ENCODE measurements at regions not wholly inside any gene's neighbourhood (a gene's known extent, or its start where the extent isn't known, plus 50 kb on each side); places are given as distances from the start of the nearest gene placed in this dataset.

DNA sequence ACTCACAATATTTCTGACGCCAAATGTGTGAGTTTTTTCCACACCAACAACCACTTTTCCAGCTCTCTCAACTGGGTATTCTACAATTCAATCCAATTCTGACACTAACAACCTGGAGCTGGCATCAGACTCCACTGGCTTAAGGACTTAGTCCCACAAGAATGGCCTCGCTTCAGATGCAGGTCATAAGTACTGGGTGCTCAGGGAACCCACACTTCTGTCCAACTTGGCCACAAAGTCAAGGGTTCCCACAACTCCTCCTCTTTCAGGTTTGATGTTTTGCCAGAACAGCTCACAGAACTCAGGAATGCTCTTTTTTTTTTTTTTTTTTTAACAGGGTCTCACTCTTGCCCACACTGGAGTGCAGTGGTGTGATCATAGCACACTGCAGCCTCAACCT lies 56.1 kb upstream of the TMC5 start:
- in situ Hi-C loops (cut with HindIII; ENCODE audit: low sequenced_read_pairs): loop anchor here (25.0 kb wide), 1 partner anchor 274 kb away; no protein-coding TSS in a partner anchor
- no peak for DNase-seq (ENCODE audit: low read depth)
- TF ChIP-seq, protein P1, sequence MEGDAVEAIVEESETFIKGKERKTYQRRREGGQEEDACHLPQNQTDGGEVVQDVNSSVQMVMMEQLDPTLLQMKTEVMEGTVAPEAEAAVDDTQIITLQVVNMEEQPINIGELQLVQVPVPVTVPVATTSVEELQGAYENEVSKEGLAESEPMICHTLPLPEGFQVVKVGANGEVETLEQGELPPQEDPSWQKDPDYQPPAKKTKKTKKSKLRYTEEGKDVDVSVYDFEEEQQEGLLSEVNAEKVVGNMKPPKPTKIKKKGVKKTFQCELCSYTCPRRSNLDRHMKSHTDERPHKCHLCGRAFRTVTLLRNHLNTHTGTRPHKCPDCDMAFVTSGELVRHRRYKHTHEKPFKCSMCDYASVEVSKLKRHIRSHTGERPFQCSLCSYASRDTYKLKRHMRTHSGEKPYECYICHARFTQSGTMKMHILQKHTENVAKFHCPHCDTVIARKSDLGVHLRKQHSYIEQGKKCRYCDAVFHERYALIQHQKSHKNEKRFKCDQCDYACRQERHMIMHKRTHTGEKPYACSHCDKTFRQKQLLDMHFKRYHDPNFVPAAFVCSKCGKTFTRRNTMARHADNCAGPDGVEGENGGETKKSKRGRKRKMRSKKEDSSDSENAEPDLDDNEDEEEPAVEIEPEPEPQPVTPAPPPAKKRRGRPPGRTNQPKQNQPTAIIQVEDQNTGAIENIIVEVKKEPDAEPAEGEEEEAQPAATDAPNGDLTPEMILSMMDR (IDR thresholded peaks at IDR 0.05; ENCODE audit: low read depth, low read length, missing control alignments): no peak
- H3K4me3 ChIP-seq (ENCODE audit: low read depth, low read length): no peak overlapping the region

DNA sequence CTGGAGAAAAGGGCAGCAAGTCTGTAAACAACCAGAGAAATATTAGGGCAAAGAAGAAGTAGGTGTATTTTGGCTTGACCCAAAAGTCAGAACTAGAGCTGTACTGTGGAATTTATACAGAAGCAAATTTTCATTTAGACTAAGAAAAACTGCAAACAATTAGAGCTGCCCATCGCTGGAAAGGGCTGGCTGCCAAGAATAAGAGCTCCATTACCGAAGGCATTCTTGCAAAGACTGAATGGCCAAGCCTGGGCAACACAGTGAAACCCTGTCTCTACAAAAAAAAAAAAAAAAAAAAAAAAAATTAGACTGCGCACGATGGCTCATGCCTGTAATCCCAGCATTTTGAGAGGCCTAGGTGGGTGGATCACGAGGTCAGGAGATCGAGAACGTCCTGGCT lies 53.9 kb upstream of the TMC5 start:
- no peak overlapping the region for H3K4me3 ChIP-seq (ENCODE audit: low read depth, low read length)
- DNase-seq (ENCODE audit: low read depth): no peak
- TF ChIP-seq, protein P1 (IDR thresholded peaks at IDR 0.05; ENCODE audit: low read depth, low read length, missing control alignments): no peak
- in situ Hi-C loops (cut with HindIII; ENCODE audit: low sequenced_read_pairs): loop anchor here (25.0 kb wide), 1 partner anchor 276 kb away; no protein-coding TSS in a partner anchor

DNA sequence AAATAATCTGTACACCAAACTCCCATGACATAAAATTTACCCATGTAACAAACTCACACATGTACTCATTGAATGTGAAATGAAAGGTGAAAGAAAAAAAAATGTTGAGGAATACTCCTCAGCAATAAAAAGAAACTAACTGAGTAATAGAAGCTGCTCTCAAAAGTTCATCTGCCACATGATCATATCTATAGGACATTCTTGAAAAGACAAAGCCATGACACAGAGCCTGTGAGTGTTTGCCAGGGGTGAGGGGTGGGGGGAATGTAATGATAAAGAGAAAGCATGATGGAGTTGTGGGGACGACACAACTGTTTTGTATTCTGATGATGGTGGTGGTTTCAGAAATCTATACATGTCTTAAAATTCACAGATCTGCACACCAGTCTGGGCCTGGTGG lies 52.2 kb upstream of the TMC5 start:
- no peak overlapping the region for H3K4me3 ChIP-seq (ENCODE audit: low read depth, low read length)
- in situ Hi-C loops (cut with HindIII; ENCODE audit: low sequenced_read_pairs): loop anchor here (25.0 kb wide), 1 partner anchor 278 kb away; no protein-coding TSS in a partner anchor
- no peak for DNase-seq (ENCODE audit: low read depth)
- TF ChIP-seq, protein P1 (IDR thresholded peaks at IDR 0.05; ENCODE audit: low read depth, low read length, missing control alignments): no peak

DNA sequence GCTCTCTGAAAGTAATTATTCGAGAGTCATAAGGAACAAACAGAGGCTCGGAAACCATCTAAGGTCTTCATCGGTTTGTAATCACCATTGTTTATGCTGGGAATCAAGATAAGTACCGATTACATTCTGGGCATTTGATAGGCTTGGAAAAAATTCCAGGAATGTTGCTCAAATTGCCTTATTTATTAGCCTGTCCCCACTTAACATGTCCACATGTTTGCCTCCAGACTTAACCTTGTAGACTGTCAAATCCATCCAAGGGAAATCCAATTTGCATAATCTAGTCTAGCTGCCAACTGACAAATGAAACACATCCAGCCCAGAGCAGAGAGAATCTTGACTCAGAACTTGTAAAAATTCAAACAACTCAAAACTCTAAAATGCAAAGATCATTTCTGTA lies 51.3 kb upstream of the TMC5 start:
- TF ChIP-seq, protein P1 (IDR thresholded peaks at IDR 0.05; ENCODE audit: low read depth, low read length, missing control alignments): no peak
- H3K4me3 ChIP-seq (ENCODE audit: low read depth, low read length): no peak overlapping the region
- in situ Hi-C loops (cut with HindIII; ENCODE audit: low sequenced_read_pairs): loop anchor here (25.0 kb wide), 1 partner anchor 279 kb away; no protein-coding TSS in a partner anchor
- no peak for DNase-seq (ENCODE audit: low read depth)

DNA sequence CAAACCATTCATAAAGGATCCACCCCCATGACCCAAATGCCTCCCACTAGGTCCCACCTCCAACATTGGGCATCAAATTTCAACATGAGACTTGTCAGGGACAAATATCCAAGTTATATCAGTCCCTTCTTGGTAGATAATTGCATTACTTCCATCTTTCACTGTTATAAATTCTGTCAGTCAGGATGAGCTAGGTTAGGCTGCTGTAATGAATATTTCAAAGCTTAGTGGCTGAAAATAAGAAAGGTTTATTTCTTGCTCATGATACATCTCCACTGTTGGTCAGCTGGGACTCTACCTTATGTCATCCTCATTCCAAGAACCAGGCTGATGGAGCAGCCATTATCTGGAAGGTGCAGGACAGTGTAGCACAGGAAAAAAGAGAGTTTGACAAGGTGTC lies 50.3 kb upstream of the TMC5 start:
- no peak overlapping the region for H3K4me3 ChIP-seq (ENCODE audit: low read depth, low read length)
- DNase-seq (ENCODE audit: low read depth): no peak
- TF ChIP-seq, protein P1 (IDR thresholded peaks at IDR 0.05; ENCODE audit: low read depth, low read length, missing control alignments): no peak
- in situ Hi-C loops (cut with HindIII; ENCODE audit: low sequenced_read_pairs): loop anchor here (25.0 kb wide), 1 partner anchor 280 kb away; no protein-coding TSS in a partner anchor

All from astrocyte of the cerebellum (primary cell).